H1 (cell line): ENCODE measurements at regions not wholly inside any gene's neighbourhood (a gene's known extent, or its start where the extent isn't known, plus 50 kb on each side); places are given as distances from the start of the nearest gene placed in this dataset.

ENCODE experiments used
- CTCF ChIA-PET: fragments of 300-600 bp; sonication (Branson Sonifier 250); formaldehyde crosslinking; loops from one replicate; lab custom pipeline; 2021; ENCODE audit not compliant: partially characterized antibody; lab: Charles Lee
- POLR2A ChIA-PET: fragments of 300-600 bp; sonication (Branson Sonifier 250); formaldehyde crosslinking; loops from one replicate; lab custom pipeline; 2021; ENCODE audit warnings: inconsistent platforms; ENCODE audit not compliant: partially characterized antibody; lab: Charles Lee
- DNase-seq, 2 experiments: peaks; one replicate each; pipeline versions ENCODE4 v3.0.0 to v3.0.0-alpha.2; 2010 to 2022; ENCODE audit warnings: low spot score in 2 of 2, low read depth in 1 of 2, mixed read lengths in 1 of 2
- FAIRE-seq: peaks from 2 replicates; lab custom pipeline; 2011; peaks lifted over from hg19 to GRCh38; lab: Jason Lieb, UNC
- H2AFZ ChIP-seq: 2 replicates; pipeline ENCODE4 v1.8.1; 2012; ENCODE audit warnings: low read length, inconsistent platforms
- H2AK5ac ChIP-seq: 2 replicates; pipeline ENCODE4 v1.6.1; 2013; ENCODE audit warnings: low read depth, low read length
- H2BK120ac ChIP-seq: replicated peaks from 2 replicates; pipeline ENCODE3; 2013; ENCODE audit warnings: low read depth, low read length, inconsistent platforms
- H2BK12ac ChIP-seq: 2 replicates; pipeline ENCODE4 v1.6.1; 2013; ENCODE audit warnings: low read depth, low read length
- H2BK15ac ChIP-seq: 2 replicates; pipeline ENCODE4 v1.6.1; 2013; ENCODE audit warnings: low read length
- H2BK20ac ChIP-seq: 2 replicates; pipeline ENCODE4 v1.6.1; 2013; ENCODE audit warnings: low read length
- H2BK5ac ChIP-seq: 2 replicates; pipeline ENCODE4 v1.6.1; 2013; ENCODE audit warnings: low read depth, low read length
- H3K14ac ChIP-seq: 2 replicates; pipeline ENCODE4 v1.6.1; 2013; ENCODE audit warnings: inconsistent platforms; ENCODE audit not compliant: insufficient read length
- H3K18ac ChIP-seq: 2 replicates; pipeline ENCODE4 v1.6.1; 2013; ENCODE audit warnings: low read length; ENCODE audit errors: extremely low read depth
- H3K23ac ChIP-seq: 2 replicates; pipeline ENCODE4 v1.6.1; 2013; ENCODE audit warnings: inconsistent platforms; ENCODE audit not compliant: insufficient read length
- H3K23me2 ChIP-seq: 2 replicates; pipeline ENCODE4 v1.6.1; 2013; ENCODE audit warnings: low read depth, low read length
- H3K27ac ChIP-seq: 2 replicates; pipeline ENCODE4 v1.6.1; 2011; ENCODE audit warnings: low read depth, low read length, inconsistent platforms
- H3K27me3 ChIP-seq, 4 experiments: replicated peaks in 1 of 4; 1 replicate in 1 of 4; 2 replicates in 3 of 4; pipeline versions ENCODE4 v1.6.1 to v1.8.1; 2011 to 2013; ENCODE audit warnings: low read length in 3 of 4, mild to moderate bottlenecking in 3 of 4, inconsistent platforms in 2 of 4, mixed read lengths in 2 of 4, moderate library complexity in 1 of 4; ENCODE audit not compliant: control insufficient read depth in 3 of 4, insufficient read depth in 3 of 4; ENCODE audit errors: extremely low read depth in 1 of 4
- H3K36me3 ChIP-seq, 4 experiments: 2 replicates each; pipeline versions ENCODE4 v1.6.1 to v1.8.1; 2011 to 2013; ENCODE audit warnings: mild to moderate bottlenecking in 4 of 4, low read length in 3 of 4, moderate library complexity in 2 of 4, control low read depth in 1 of 4, inconsistent platforms in 1 of 4; ENCODE audit not compliant: insufficient read depth in 4 of 4, control insufficient read depth in 2 of 4
- H3K4ac ChIP-seq: replicated peaks from 2 replicates; pipeline ENCODE3; 2013; ENCODE audit warnings: low read length, low read depth, mixed read lengths, inconsistent platforms; ENCODE audit not compliant: insufficient read length
- H3K4me1 ChIP-seq, 4 experiments: replicated peaks in 1 of 4; 1 replicate in 1 of 4; 2 replicates in 3 of 4; pipeline versions ENCODE4 v1.6.1 to v1.8.1; 2011 to 2013; ENCODE audit warnings: low read length in 3 of 4, inconsistent platforms in 2 of 4, mixed read lengths in 1 of 4; ENCODE audit not compliant: insufficient read depth in 4 of 4, control insufficient read depth in 3 of 4
- H3K4me2 ChIP-seq, 2 experiments: 2 replicates each; pipeline versions ENCODE4 v1.6.1 to v1.8.1; 2011 to 2013; ENCODE audit warnings: low read depth in 2 of 2, low read length in 2 of 2, control low read depth in 1 of 2, inconsistent platforms in 1 of 2, mild to moderate bottlenecking in 1 of 2; ENCODE audit not compliant: insufficient read depth in 1 of 2
- H3K4me3 ChIP-seq, 4 experiments: fragments of 200-600, 300-600 bp in 1 of 4; sonication (generic), shearing (Covaris generic), sonication (Bioruptor Twin) in 1 of 4; 2 replicates each; pipeline versions ENCODE4 v1.5.1 to v1.8.1; 2011 to 2016; ENCODE audit warnings: low read length in 4 of 4, low read depth in 3 of 4, control low read depth in 2 of 4, inconsistent platforms in 2 of 4, mild to moderate bottlenecking in 2 of 4, mixed read lengths in 1 of 4, moderate library complexity in 1 of 4; ENCODE audit not compliant: insufficient read depth in 2 of 4; ENCODE audit errors: extremely low read depth in 1 of 4
- H3K56ac ChIP-seq: replicated peaks from 2 replicates; pipeline ENCODE3; 2013; ENCODE audit warnings: low read depth, mild to moderate bottlenecking, mixed read lengths, low read length, inconsistent platforms; ENCODE audit not compliant: insufficient read length
- H3K79me1 ChIP-seq: 2 replicates; pipeline ENCODE4 v1.6.1; 2013; ENCODE audit warnings: low read depth, low read length, control low read depth
- H3K79me2 ChIP-seq, 2 experiments: 2 replicates each; pipeline versions ENCODE4 v1.6.1 to v1.8.1; 2012 to 2013; ENCODE audit warnings: low read length in 2 of 2, mild to moderate bottlenecking in 2 of 2, inconsistent platforms in 1 of 2; ENCODE audit not compliant: insufficient read depth in 2 of 2, control insufficient read depth in 1 of 2
- H3K9ac ChIP-seq, 4 experiments: replicated peaks in 1 of 4; 1 replicate in 1 of 4; 2 replicates in 3 of 4; pipeline versions ENCODE4 v1.6.1 to v1.8.1; 2011 to 2013; ENCODE audit warnings: low read depth in 3 of 4, low read length in 3 of 4, control low read depth in 2 of 4, mild to moderate bottlenecking in 2 of 4, moderate library complexity in 2 of 4, inconsistent platforms in 1 of 4; ENCODE audit errors: extremely low read depth in 1 of 4
- H3K9me3 ChIP-seq, 2 experiments: 2 replicates each; pipeline versions ENCODE4 v1.6.1 to v1.8.1; 2012 to 2013; ENCODE audit warnings: mild to moderate bottlenecking in 2 of 2, moderate library complexity in 2 of 2, control low read depth in 1 of 2, inconsistent platforms in 1 of 2, low read depth in 1 of 2, low read length in 1 of 2, mixed read lengths in 1 of 2; ENCODE audit not compliant: insufficient read depth in 2 of 2
- H4K20me1 ChIP-seq, 2 experiments: replicated peaks in 1 of 2; 2 replicates each; pipeline versions ENCODE3 to v1.8.1; 2011 to 2013; ENCODE audit warnings: inconsistent platforms in 2 of 2, low read length in 2 of 2, mild to moderate bottlenecking in 1 of 2; ENCODE audit not compliant: insufficient read depth in 2 of 2, control insufficient read depth in 1 of 2
- H4K5ac ChIP-seq: 2 replicates; pipeline ENCODE4 v1.6.1; 2013; ENCODE audit warnings: low read length, low read depth, mixed read lengths, inconsistent platforms; ENCODE audit not compliant: insufficient read length
- H4K8ac ChIP-seq: 2 replicates; pipeline ENCODE4 v1.8.0; 2013; ENCODE audit warnings: mild to moderate bottlenecking, moderate library complexity, low read length, inconsistent platforms; ENCODE audit not compliant: insufficient read depth; ENCODE audit errors: extremely low read depth
- H4K91ac ChIP-seq: replicated peaks from 2 replicates; pipeline ENCODE3; 2013; ENCODE audit warnings: low read length, mixed read lengths, inconsistent platforms; ENCODE audit not compliant: insufficient read length
- ATF3 ChIP-seq: IDR thresholded peaks from 2 replicates; pipeline ENCODE4 v1.6.1; 2011; ENCODE audit warnings: low read depth, mild to moderate bottlenecking, low read length; ENCODE audit not compliant: insufficient read depth
- BACH1 ChIP-seq: IDR thresholded peaks from 2 replicates; pipeline ENCODE4 v1.6.1; 2012; ENCODE audit warnings: low read length, improper control_type of control experiment
- E2F6 ChIP-seq: IDR thresholded peaks from 2 replicates; pipeline ENCODE4 v1.6.1; 2012; ENCODE audit warnings: inconsistent platforms
- EZH2 ChIP-seq: fragments of 200-600 bp; sonication (generic); IDR thresholded peaks from 2 replicates; pipeline ENCODE4 v1.7.1; 2012; ENCODE audit warnings: low read depth, mild to moderate bottlenecking, moderate library complexity, low read length, inconsistent platforms; ENCODE audit not compliant: severe bottlenecking
- GABPA ChIP-seq: IDR thresholded peaks from 2 replicates; pipeline ENCODE4 v1.6.1; 2011; ENCODE audit warnings: mild to moderate bottlenecking, low read length, moderate library complexity, borderline replicate concordance; ENCODE audit not compliant: insufficient read depth
- PHF8 ChIP-seq: fragments of 200-600 bp; sonication (generic); conservative IDR thresholded peaks from 2 replicates; pipeline ENCODE4 v1.7.1; 2012; ENCODE audit warnings: low read depth, mild to moderate bottlenecking, inconsistent platforms, low read length, moderate library complexity
- POLR2AphosphoS5 ChIP-seq: IDR thresholded peaks from 2 replicates; pipeline ENCODE4 v1.6.1; 2011; ENCODE audit warnings: low read depth, low read length
- RXRA ChIP-seq: IDR thresholded peaks from 2 replicates; pipeline ENCODE4 v1.6.1; 2011; ENCODE audit warnings: low read depth, mild to moderate bottlenecking, low read length, moderate library complexity; ENCODE audit not compliant: insufficient read depth
- SIRT6 ChIP-seq: IDR thresholded peaks from one replicate; pipeline ENCODE4 v1.7.1; 2012; ENCODE audit warnings: low read length, inconsistent platforms
- SRF ChIP-seq: IDR thresholded peaks from 2 replicates; pipeline ENCODE4 v1.6.1; 2011; ENCODE audit warnings: mild to moderate bottlenecking, low read depth, low read length, moderate library complexity
- TAF1 ChIP-seq: IDR thresholded peaks from 2 replicates; pipeline ENCODE4 v1.6.1; 2011; ENCODE audit warnings: mild to moderate bottlenecking, low read depth, low read length
- TBP ChIP-seq: IDR thresholded peaks from 2 replicates; pipeline ENCODE4 v1.6.1; 2011; ENCODE audit warnings: low read depth, low read length, improper control_type of control experiment
- TCF12 ChIP-seq: IDR thresholded peaks from 2 replicates; pipeline ENCODE4 v1.6.1; 2011; ENCODE audit warnings: low read depth, mild to moderate bottlenecking, low read length
- USF2 ChIP-seq: IDR thresholded peaks from 2 replicates; pipeline ENCODE4 v1.6.1; 2011; ENCODE audit warnings: low read length, improper control_type of control experiment
- WGBS, 2 experiments: shearing (Covaris generic) in 1 of 2; methylation state at CpG; one replicate each; pipeline versions ENCODE4 v1.1.6 to v1.1.7; 2013 to 2015; ENCODE audit warnings: low lambda C conversion rate in 2 of 2, mixed read lengths in 2 of 2, inconsistent platforms in 1 of 2, low coverage in 1 of 2, missing lambda C conversion rate in 1 of 2; ENCODE audit not compliant: insufficient replicate concordance in 2 of 2, insufficient coverage in 1 of 2, insufficient read length in 1 of 2; ENCODE audit errors: extremely low coverage in 1 of 2, missing lambda C conversion rate in 1 of 2; 5-methylcytosine and 5-hydroxymethylcytosine counted together

- 85% methylated on average over 2 of the region's 2 CpGs; no CpG with 5 or more reads in 1 of the 2 experiments for WGBS, 2 experiments
- H2BK120ac ChIP-seq = no peak overlapping the region
- H4K5ac ChIP-seq = no peak overlapping the region
- no peaks in the 10 kb centered on the region for H3K27me3 ChIP-seq
- no peaks in the 10 kb centered on the region for H3K23me2 ChIP-seq
- no peak overlapping the region for H2BK20ac ChIP-seq
- H2BK5ac ChIP-seq = no peak overlapping the region
- no peak overlapping the region for H3K9ac ChIP-seq
- H3K79me2 ChIP-seq = no peaks in the 10 kb centered on the region
- no peak overlapping the region for H3K4me2 ChIP-seq
- H3K9me3 ChIP-seq = no peaks in the 10 kb centered on the region
- no peak overlapping the region for H3K14ac ChIP-seq
- peak; percentile 36 for FAIRE-seq
- no peak overlapping the region for H3K4me3 ChIP-seq
- no peak overlapping the region for H2BK12ac ChIP-seq
- no peak overlapping the region for H2BK15ac ChIP-seq
- H3K27ac ChIP-seq = no peak overlapping the region
- no peak overlapping the region for H3K18ac ChIP-seq
- no peak overlapping the region for H2AK5ac ChIP-seq
- H3K36me3 ChIP-seq = no peaks in the 10 kb centered on the region
- no peaks in the 10 kb centered on the region for H3K4me1 ChIP-seq
- CTCF ChIA-PET = no interaction called here
- POLR2A ChIA-PET = no interaction called here
- DNase-seq = no peak
- H3K56ac ChIP-seq = no peak overlapping the region
- H3K23ac ChIP-seq = no peak overlapping the region
- no peak overlapping the region for H3K4ac ChIP-seq
- no peak overlapping the region for H4K8ac ChIP-seq
- H3K79me1 ChIP-seq = no peaks in the 10 kb centered on the region
- no peak overlapping the region for H2AFZ ChIP-seq
- no peak overlapping the region for H4K91ac ChIP-seq
- H4K20me1 ChIP-seq = no peaks in the 10 kb centered on the region
- TF ChIP-seq PHF8 = no peak
- TF ChIP-seq TBP = no peak
- TF ChIP-seq SIRT6 = no peak
- TF ChIP-seq USF2 = no peak
- no peak for TF ChIP-seq POLR2AphosphoS5
- TF ChIP-seq ATF3 = no peak
- no peak for TF ChIP-seq E2F6
- TF ChIP-seq GABPA = no peak
- TF ChIP-seq TAF1 = no peak
- TF ChIP-seq RXRA = no peak
- TF ChIP-seq TCF12 = no peak
- no peak for TF ChIP-seq SRF
- no peak for TF ChIP-seq BACH1
- TF ChIP-seq EZH2 = no peak
Observed at GRCh38 chr11:127332896-127333295, 332.3 kb upstream of the KIRREL3 start.
